Loucy (cell line): ENCODE measurements at regions not wholly inside any gene's neighbourhood (a gene's known extent, or its start where the extent isn't known, plus 50 kb on each side); places are given as distances from the start of the nearest gene placed in this dataset.

Experiments
- CTCF ChIP-seq: fragments of 200-600 bp; sonication (generic); conservative IDR thresholded peaks from 2 replicates; pipeline ENCODE4 v1.5.1; 2014; ENCODE audit warnings: mild to moderate bottlenecking, antibody characterized with exemption, low read length
- EZH2phosphoT487 ChIP-seq: fragments of 200-600 bp; IDR thresholded peaks from 2 replicates; pipeline ENCODE4 v1.6.1; 2018; ENCODE audit warnings: antibody characterized with exemption, mild to moderate bottlenecking, moderate library complexity, borderline replicate concordance

GRCh38 chr10:31138026-31138553 lies 106.4 kb upstream of the ZNF438 start:
- TF ChIP-seq CTCF (no peak), EZH2phosphoT487 (no peak)
